Stimulated activated CD4-positive, alpha-beta T cell treated with anti-CD3 and anti-CD28 coated beads, Interleukin-4, amount 100 ng/mL, for 48 hours (primary cell): ENCODE measurements at regions not wholly inside any gene's neighbourhood (a gene's known extent, or its start where the extent isn't known, plus 50 kb on each side); places are given as distances from the start of the nearest gene placed in this dataset.

Experiments used
- DNase-seq, 2 donors: peaks; one replicate each; pipeline ENCODE4 v3.0.0-alpha.2; 2020; ENCODE audit warnings: low read depth in 2 of 2

DNA sequence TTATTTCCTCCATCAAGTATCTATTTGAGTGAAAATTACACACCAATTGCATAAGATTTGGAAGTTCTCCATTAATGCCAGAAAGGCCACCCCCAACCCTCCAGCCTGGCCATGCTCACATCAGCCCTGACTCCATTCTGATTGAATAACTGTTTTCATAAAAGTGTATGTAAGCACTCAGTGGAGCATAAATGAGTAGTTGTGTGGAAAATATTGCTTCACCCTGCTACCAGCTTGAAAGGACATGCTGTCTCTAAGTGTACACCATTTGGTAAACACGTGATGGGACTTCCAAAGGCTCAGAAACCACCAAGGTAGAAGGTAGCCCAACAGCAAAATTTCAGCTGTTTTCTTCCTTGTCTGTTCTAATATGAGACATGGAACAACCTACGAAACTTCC lies 393.8 kb downstream of the ZNF385D start:
- no peak for DNase-seq

GRCh38 chr3:21356402-21356801 lies 394.6 kb downstream of the ZNF385D start:
- no peak for DNase-seq

GRCh38 chr3:21345382-21345976 lies 405.5 kb downstream of the ZNF385D start:
- no peak for DNase-seq

GRCh38 chr3:21331857-21332256 lies 419.2 kb downstream of the ZNF385D start:
- no peak for DNase-seq

DNA sequence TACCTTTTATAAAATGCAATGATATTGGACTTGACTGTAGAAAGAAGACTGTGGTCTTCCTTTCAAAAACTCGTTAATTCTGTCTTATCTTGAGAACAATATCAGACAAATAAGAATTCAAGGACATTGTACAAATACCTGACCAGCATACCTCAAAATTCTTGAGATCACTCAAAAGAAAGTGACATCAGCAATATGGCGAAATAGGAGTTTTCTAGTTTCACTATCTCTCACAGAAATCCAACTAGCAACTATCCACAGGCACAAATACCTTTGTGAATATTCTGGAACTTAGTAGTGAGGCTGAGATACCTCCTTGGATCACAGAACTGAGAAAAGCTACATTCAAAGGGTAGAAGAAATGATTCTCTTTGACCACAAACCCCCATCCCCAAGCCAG lies 419.7 kb downstream of the ZNF385D start:
- DNase-seq = no peak

- DNase-seq = no peak
Observed at GRCh38 chr3:21330293-21330692, 420.7 kb downstream of the ZNF385D start.

- DNase-seq = no peak
Observed at GRCh38 chr3:21328711-21329390, 422.2 kb downstream of the ZNF385D start.

DNA sequence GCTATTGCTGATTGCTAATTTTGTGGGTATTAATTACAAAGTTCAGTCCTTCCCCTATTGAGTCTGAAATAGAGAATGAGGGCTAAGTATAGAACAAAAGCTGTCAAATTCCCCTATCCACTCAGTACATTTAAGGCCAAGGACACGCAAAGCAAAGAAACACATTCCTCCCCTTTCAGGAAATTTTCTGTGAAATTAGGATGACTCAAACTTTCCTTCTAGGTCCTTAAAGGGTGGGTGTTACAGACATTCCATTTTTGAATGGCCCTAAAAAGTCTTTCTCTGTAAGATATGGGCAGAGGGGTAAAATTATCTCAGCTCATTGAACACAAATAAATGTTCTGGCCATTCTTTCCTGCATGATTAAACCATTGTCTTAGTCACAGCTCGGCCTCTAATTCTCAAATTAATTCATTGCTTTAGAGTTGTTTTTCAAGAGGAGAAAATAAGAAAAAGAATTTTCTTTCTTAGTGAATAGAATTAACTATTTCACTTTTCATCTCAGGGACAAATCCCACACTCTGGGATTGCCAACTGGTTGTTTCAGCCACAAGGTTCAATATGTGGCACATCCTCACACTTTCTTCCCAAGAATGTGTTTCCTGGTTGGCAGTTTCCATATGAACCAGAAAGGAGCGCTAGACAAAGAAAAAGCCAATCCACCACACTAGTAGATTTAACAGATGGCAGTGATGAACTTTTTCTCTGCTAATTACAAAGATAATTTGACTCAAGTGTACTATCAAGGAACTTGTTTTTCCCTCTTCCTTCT lies 424.1 kb downstream of the ZNF385D start:
- no peak for DNase-seq

DNA sequence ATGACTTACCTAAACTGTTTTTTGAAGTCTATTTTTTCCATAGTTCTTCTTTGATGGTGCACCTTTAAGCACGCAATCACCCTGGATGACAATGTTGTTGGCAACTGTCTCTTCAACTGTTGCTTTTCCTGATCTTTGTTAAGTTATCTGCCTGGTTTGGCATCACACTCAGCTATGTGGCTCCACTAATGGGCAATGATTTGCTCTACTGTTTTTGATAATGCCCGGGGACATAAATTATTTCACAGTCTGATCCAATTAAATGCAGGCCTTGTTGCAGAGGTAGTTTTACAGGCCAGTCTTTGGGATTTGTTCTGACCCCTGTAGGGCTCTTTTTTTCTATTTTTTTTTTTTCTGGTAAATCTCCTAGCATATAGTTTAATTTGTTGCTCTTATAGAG lies 436.3 kb downstream of the ZNF385D start:
- no peak for DNase-seq

DNA sequence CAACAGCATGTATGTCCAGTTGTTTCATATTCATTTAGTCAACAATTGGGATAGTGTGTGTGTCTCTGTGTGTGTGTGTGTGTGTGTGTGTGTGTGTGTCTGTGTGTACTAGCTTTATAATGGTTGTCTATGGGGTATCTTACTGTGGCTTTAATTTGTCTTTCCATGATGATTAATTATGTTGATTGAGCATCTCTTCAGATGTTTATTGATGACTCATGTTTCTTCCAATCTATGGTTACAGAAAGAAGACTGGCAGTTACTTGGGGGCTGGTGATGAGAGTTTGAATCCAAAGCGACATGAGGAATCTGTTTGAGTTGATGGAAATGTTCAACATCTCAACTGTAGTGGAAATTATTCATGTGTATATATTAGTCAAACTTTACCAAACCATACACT lies 440.1 kb downstream of the ZNF385D start:
- no peak for DNase-seq

- DNase-seq = no peak
Observed at GRCh38 chr3:21310161-21310560, 440.8 kb downstream of the ZNF385D start.

DNA sequence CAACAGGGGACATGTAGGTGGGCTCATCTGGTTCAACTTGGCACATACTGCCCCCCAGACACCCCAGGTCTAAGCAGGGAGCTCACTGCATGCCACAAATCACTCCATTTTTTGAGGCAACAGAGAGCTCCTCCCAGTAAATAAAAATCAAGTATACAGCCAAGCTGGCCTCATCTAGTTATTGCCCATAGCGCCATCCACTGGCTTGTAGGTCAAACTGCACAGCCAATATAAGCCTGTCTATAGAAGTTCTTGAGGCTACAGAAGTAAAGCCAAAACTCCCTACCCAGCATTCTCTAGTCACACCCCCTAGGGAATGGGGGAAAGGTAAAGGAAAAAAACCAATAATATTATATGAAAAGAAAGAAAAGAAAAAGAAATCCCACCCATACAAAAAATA lies 453.7 kb downstream of the ZNF385D start:
- DNase-seq = no peak

GRCh38 chr3:21294768-21295167 lies 456.2 kb downstream of the ZNF385D start:
- no peak for DNase-seq

DNA sequence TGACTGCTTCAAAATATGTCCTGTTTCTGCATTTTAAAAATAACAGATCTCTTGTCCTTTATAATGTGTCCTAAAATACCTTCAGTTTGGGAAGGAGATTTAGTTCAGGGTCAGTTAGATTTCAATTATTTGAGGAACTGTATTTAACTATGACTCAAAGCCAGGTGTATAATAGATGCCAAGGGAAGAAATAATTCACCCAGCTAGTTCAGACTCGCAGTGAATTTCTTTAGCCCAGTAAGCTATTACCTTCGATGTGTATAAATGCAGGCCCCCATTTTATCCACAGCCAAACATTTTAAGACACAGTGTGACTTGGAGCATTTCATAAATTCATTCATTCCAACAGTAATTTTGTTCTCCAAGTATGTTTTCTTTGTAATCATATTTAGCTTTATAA lies 458.0 kb downstream of the ZNF385D start:
- no peak for DNase-seq

DNA sequence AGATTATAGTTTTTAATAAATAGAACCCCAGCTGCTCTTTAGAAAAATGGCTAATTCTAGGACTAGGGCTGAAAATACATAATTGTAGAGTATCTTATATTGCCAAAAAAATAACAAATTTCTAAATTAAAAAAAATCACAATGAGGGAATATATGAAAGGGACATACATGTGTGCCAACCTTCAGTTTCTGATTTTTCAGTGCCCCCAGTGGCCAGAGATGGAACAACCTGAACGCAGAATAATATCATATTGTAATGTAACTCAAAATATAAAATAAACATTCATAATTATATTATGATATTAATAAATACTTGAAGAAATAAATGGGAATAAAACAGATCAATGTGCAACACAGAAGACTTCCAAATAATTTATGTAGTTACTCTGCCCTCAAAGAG lies 460.5 kb downstream of the ZNF385D start:
- DNase-seq = no peak

DNA sequence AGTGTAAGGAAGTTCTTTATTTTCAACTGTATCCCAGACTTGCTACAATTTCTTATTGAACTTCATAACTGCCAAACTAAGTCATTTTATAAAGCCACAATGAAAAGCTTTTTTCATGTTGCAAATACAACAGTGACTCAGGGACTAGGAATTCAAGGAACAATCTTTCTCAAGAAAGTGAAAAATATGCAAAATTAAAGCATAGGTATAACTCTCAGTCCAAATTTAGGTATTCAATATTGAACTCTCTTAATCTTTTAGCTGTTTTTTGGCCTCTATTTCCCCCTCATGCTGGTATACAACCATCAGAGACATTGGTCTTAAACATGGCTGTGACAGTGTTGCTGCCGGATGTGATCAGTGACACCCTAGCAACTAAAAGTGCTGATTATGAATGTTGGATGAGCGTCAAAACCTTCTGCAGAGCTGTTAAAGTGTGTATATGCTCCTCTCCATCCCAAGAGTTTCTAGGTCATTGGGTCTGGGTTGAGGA lies 476.9 kb downstream of the ZNF385D start:
- no peak for DNase-seq

- no peak for DNase-seq
Observed at GRCh38 chr3:21273259-21274025, 477.6 kb downstream of the ZNF385D start.

- DNase-seq = no peak
Observed at GRCh38 chr3:21271606-21272016, 479.4 kb downstream of the ZNF385D start.

- no peak for DNase-seq
Observed at GRCh38 chr3:21269882-21270281, 481.1 kb downstream of the ZNF385D start.

- DNase-seq = no peak
Observed at GRCh38 chr3:21260507-21260906, 490.5 kb downstream of the ZNF385D start.

DNA sequence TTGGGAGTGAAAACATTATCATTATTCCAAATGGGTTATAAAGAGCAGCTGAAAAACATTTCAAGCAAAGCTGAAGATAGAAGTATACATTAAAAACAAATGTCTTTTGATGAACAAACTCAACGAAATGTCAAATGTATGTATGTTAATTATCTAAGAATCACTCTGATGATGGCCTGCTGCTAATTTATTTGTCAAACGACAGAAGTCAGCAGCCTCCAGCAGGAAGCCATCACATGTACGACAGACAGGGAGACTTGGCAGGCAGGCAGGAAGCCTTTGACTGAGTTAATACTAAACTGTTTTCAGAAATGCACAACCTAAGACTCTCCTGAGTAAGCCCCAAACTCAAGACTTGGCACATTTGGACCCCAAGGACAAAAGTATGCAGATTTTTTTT lies 491.1 kb downstream of the ZNF385D start:
- no peak for DNase-seq

- DNase-seq = no peak
Observed at GRCh38 chr3:21256932-21257331, 494.1 kb downstream of the ZNF385D start.
